ENCODE measurements at regions not wholly inside any gene's neighbourhood (a gene's known extent, or its start where the extent isn't known, plus 50 kb on each side); places are given as distances from the start of the nearest gene placed in this dataset.

- H3K4me3 ChIP-seq = no peak overlapping the region
- H3K4me1 ChIP-seq = peaks cover 0 to 7% (median 3%) of the 10 kb centered on the region in 4 donors
- H3K9me3 ChIP-seq = no peaks in the 10 kb centered on the region
- peaks cover 0 to 23% (median 0%) of the 10 kb centered on the region in 3 donors for H3K27me3 ChIP-seq
- TF ChIP-seq CTCF (IDR thresholded peaks at IDR 0.05) = no peak
- TF ChIP-seq EP300 (IDR thresholded peaks at IDR 0.05) = no peak
- no peak for TF ChIP-seq POLR2AphosphoS5 (IDR thresholded peaks at IDR 0.05)
- no peak for TF ChIP-seq POLR2A (IDR thresholded peaks at IDR 0.05)
- no peaks in the 10 kb centered on the region for H3K36me3 ChIP-seq
- no peak overlapping the region for H3K27ac ChIP-seq
- intact Hi-C loops (cut with DNase I; ENCODE audit: low total_unique reads) = no loop called here
- no peak for DNase-seq
- 71 to 87% (median 81%) methylated on average over 3 of the region's 3 CpGs for WGBS, 5 donors
These were observed 174.9 kb upstream of the TOPAZ1 start for GRCh38 chr3:44066806-44067205.

GRCh38 chr3:44067431-44067830 is 174.3 kb upstream of the TOPAZ1 start:
- H3K4me1 ChIP-seq = peaks cover 0 to 7% (median 3%) of the 10 kb centered on the region in 4 donors
- H3K9me3 ChIP-seq = no peaks in the 10 kb centered on the region
- intact Hi-C loops (cut with DNase I; ENCODE audit: low total_unique reads) = no loop called here
- H3K4me3 ChIP-seq = no peak overlapping the region
- DNase-seq = no peak
- H3K36me3 ChIP-seq = no peaks in the 10 kb centered on the region
- no peak for TF ChIP-seq CTCF (IDR thresholded peaks at IDR 0.05)
- TF ChIP-seq POLR2AphosphoS5 (IDR thresholded peaks at IDR 0.05) = no peak
- no peak for TF ChIP-seq POLR2A (IDR thresholded peaks at IDR 0.05)
- no peak for TF ChIP-seq EP300 (IDR thresholded peaks at IDR 0.05)
- peaks cover 0 to 23% (median 0%) of the 10 kb centered on the region in 3 donors for H3K27me3 ChIP-seq
- 80 to 87% (median 84%) methylated on average over 5 to 6 of the region's 6 CpGs for WGBS, 5 donors
- H3K27ac ChIP-seq = no peak overlapping the region

GRCh38 chr3:44068753-44069152 is 172.9 kb upstream of the TOPAZ1 start:
- WGBS, 5 donors = 93 to 97% (median 93%) methylated on average over 3 of the region's 3 CpGs
- Histone ChIP-seq H3K36me3 (no peaks in the 10 kb centered on the region), H3K4me3 (no peak overlapping the region), H3K27ac (no peak overlapping the region), H3K4me1 (peaks cover 0 to 7% (median 3%) of the 10 kb centered on the region in 4 donors), H3K9me3 (no peaks in the 10 kb centered on the region), H3K27me3 (peaks cover 0 to 13% (median 0%) of the 10 kb centered on the region in 3 donors)
- TF ChIP-seq CTCF (IDR thresholded peaks at IDR 0.05) (no peak), POLR2AphosphoS5 (IDR thresholded peaks at IDR 0.05) (no peak), POLR2A (IDR thresholded peaks at IDR 0.05) (no peak), EP300 (IDR thresholded peaks at IDR 0.05) (no peak)
- intact Hi-C loops (cut with DNase I; ENCODE audit: low total_unique reads) = no loop called here
- DNase-seq = no peak

- Histone ChIP-seq H3K27ac (no peak overlapping the region), H3K36me3 (no peaks in the 10 kb centered on the region), H3K4me3 (no peak overlapping the region), H3K9me3 (no peaks in the 10 kb centered on the region), H3K27me3 (peaks cover 0 to 13% (median 0%) of the 10 kb centered on the region in 3 donors), H3K4me1 (peaks cover 0 to 7% (median 3%) of the 10 kb centered on the region in 4 donors)
- 59 to 69% (median 63%) methylated on average over 5 of the region's 5 CpGs for WGBS, 5 donors
- TF ChIP-seq CTCF (IDR thresholded peaks at IDR 0.05) = no peak
- intact Hi-C loops (cut with DNase I; ENCODE audit: low total_unique reads) = no loop called here
- no peak for DNase-seq
These were observed 172.4 kb upstream of the TOPAZ1 start for GRCh38 chr3:44069276-44069675.

Data from stomach (tissue), 8 donors.